ENCODE measurements at regions not wholly inside any gene's neighbourhood (a gene's known extent, or its start where the extent isn't known, plus 50 kb on each side); places are given as distances from the start of the nearest gene placed in this dataset.
A peak's percentile ranks its signal among the peaks of the same experiment; 100 is the strongest.

- no peak overlapping the region for H3K4me3 ChIP-seq (ENCODE audit: low read length in 3 of 3)
- H3K27me3 ChIP-seq (ENCODE audit: control insufficient read depth in 3 of 3, insufficient read depth in 3 of 3, low read length in 3 of 3), result peaks cover 11 to 59% (median 21%) of the 10 kb centered on the region in 3 donors
Observed at GRCh38 chr7:25868509-25868908, 283.5 kb upstream of the NFE2L3 start.

GRCh38 chr7:25870574-25870973 is 281.4 kb upstream of the NFE2L3 start:
- Histone ChIP-seq H3K9ac (ENCODE audit: low read depth in 1 of 3, low read length in 3 of 3) (no peak overlapping the region), H3K4me3 (ENCODE audit: low read length in 3 of 3) (no peak overlapping the region), H3K27me3 (ENCODE audit: control insufficient read depth in 3 of 3, insufficient read depth in 3 of 3, low read length in 3 of 3) (peaks cover 10 to 51% (median 13%) of the 10 kb centered on the region in 3 donors), H3K9me3 (ENCODE audit: control insufficient read depth in 3 of 3, low read length in 3 of 3) (peaks cover 0 to 4% (median 0%) of the 10 kb centered on the region in 3 donors), H3K36me3 (ENCODE audit: control insufficient read depth in 3 of 3, insufficient read depth in 3 of 3, low read length in 3 of 3) (no peaks in the 10 kb centered on the region), H3K27ac (ENCODE audit: low read depth, low read length) (no peak overlapping the region), H3K4me1 (ENCODE audit: control insufficient read depth in 3 of 3, insufficient read depth in 3 of 3, low read length in 3 of 3) (peaks cover 0 to 10% (median 0%) of the 10 kb centered on the region in 3 donors)

More at GRCh38 chr7:25868509-25868908, 283.5 kb upstream of the NFE2L3 start:
- H3K4me1 ChIP-seq (ENCODE audit: control insufficient read depth in 3 of 3, insufficient read depth in 3 of 3, low read length in 3 of 3), result peaks cover 0 to 10% (median 0%) of the 10 kb centered on the region in 3 donors
- no peaks in the 10 kb centered on the region for H3K36me3 ChIP-seq (ENCODE audit: control insufficient read depth in 3 of 3, insufficient read depth in 3 of 3, low read length in 3 of 3)
- H3K9me3 ChIP-seq (ENCODE audit: control insufficient read depth in 3 of 3, low read length in 3 of 3), result peaks cover 0 to 6% (median 0%) of the 10 kb centered on the region in 3 donors
- H3K9ac ChIP-seq (ENCODE audit: low read depth in 1 of 3, low read length in 3 of 3), result no peak overlapping the region
- no peak overlapping the region for H3K27ac ChIP-seq (ENCODE audit: low read depth, low read length)

- peaks cover 4 to 28% (median 6%) of the 10 kb centered on the region in 3 donors for H3K27me3 ChIP-seq (ENCODE audit: control insufficient read depth in 3 of 3, insufficient read depth in 3 of 3, low read length in 3 of 3)
- no peaks in the 10 kb centered on the region for H3K9me3 ChIP-seq (ENCODE audit: control insufficient read depth in 3 of 3, low read length in 3 of 3)
- H3K27ac ChIP-seq (ENCODE audit: low read depth, low read length), result no peak overlapping the region
- H3K36me3 ChIP-seq (ENCODE audit: control insufficient read depth in 3 of 3, insufficient read depth in 3 of 3, low read length in 3 of 3), result no peaks in the 10 kb centered on the region
- H3K9ac ChIP-seq (ENCODE audit: low read depth in 1 of 3, low read length in 3 of 3), result no peak overlapping the region
- H3K4me3 ChIP-seq (ENCODE audit: low read length in 3 of 3), result no peak overlapping the region
- peaks cover 0 to 24% (median 5%) of the 10 kb centered on the region in 3 donors for H3K4me1 ChIP-seq (ENCODE audit: control insufficient read depth in 3 of 3, insufficient read depth in 3 of 3, low read length in 3 of 3)
Observed at GRCh38 chr7:25876092-25876491, 275.9 kb upstream of the NFE2L3 start.

DNA sequence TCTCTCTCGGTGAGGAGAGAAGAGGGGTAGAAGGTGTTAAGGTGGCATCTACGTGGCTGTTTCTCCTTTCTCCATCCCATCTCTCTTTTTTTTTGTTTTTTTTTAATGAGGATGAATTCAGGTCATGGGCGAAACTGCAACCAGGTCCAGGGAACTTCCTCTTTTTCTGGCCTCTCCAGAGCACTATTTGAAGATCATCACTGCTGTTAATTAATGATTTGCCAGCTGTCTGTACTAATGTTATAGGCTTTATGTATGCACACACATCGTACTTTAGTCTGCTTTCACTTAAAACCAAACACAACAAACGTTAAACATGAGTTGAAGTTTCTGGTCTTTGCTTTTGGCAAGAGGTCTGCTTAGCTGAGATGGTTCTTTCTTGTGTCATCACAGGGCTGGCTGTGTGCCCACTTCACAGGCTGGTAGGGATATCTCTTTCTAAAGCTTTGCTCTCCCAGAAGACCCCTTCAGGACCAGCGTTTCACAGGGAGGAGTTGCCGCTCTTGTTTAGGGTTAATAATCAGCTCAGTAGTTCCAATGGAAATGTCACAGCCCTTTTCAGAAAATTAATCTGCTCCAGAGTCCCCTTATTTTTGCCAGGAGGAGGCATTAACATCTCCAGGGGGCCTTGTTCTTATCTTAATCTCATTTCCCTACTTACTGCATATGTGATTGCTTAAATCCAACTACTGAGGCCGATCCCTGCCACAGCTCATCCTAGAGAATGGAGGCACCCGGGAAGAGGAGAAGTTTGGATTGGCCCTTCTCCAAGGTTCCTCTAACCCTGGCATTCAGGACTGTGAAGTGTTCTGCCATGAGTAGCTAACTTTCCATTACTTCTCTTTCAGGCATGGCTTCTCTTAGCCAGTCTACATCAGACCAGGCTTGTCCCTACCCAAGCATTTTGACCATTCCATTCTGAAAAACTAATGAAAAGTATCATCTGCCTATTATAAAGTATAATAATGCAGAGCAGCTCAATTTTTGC is 273.9 kb upstream of the NFE2L3 start:
- no peaks in the 10 kb centered on the region for H3K9me3 ChIP-seq (ENCODE audit: control insufficient read depth in 3 of 3, low read length in 3 of 3)

DNA sequence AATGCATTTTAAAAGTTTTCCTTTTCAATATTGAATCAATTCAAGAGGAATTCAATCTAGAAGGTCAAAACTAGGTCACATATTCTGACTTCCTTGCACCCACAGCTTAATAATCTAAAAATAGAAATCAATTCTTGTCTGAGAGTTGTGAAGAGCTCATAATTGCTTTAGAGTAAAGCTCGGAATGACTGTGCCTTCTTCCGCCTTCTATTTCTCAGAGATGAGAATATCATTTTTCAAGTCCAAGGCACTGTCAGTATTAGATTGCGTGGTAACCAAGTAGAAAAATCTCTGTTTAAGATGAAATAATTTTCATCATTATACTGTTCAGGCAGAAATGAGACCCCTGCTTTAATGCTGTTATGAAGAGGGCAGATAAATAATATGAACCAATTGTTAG is 272.2 kb upstream of the NFE2L3 start:
- H3K4me1 ChIP-seq (ENCODE audit: control insufficient read depth in 3 of 3, insufficient read depth in 3 of 3, low read length in 3 of 3), result peaks cover 0 to 13% (median 5%) of the 10 kb centered on the region in 3 donors
- H3K4me3 ChIP-seq (ENCODE audit: low read length in 3 of 3), result no peak overlapping the region
- no peaks in the 10 kb centered on the region for H3K9me3 ChIP-seq (ENCODE audit: control insufficient read depth in 3 of 3, low read length in 3 of 3)
- no peak overlapping the region for H3K27ac ChIP-seq (ENCODE audit: low read depth, low read length)
- H3K27me3 ChIP-seq (ENCODE audit: control insufficient read depth in 3 of 3, insufficient read depth in 3 of 3, low read length in 3 of 3), result peaks cover 8 to 43% (median 16%) of the 10 kb centered on the region in 3 donors
- no peak overlapping the region for H3K9ac ChIP-seq (ENCODE audit: low read depth in 1 of 3, low read length in 3 of 3)
- H3K36me3 ChIP-seq (ENCODE audit: control insufficient read depth in 3 of 3, insufficient read depth in 3 of 3, low read length in 3 of 3), result no peaks in the 10 kb centered on the region

More for the DNA sequence above, 273.9 kb upstream of the NFE2L3 start:
- no peak overlapping the region for H3K27ac ChIP-seq (ENCODE audit: low read depth, low read length)
- H3K4me3 ChIP-seq (ENCODE audit: low read length in 3 of 3), result no peak overlapping the region
- H3K4me1 ChIP-seq (ENCODE audit: control insufficient read depth in 3 of 3, insufficient read depth in 3 of 3, low read length in 3 of 3), result peaks cover 0 to 13% (median 5%) of the 10 kb centered on the region in 3 donors
- H3K27me3 ChIP-seq (ENCODE audit: control insufficient read depth in 3 of 3, insufficient read depth in 3 of 3, low read length in 3 of 3), result peaks cover 8 to 39% (median 13%) of the 10 kb centered on the region in 3 donors
- H3K9ac ChIP-seq (ENCODE audit: low read depth in 1 of 3, low read length in 3 of 3), result no peak overlapping the region
- H3K36me3 ChIP-seq (ENCODE audit: control insufficient read depth in 3 of 3, insufficient read depth in 3 of 3, low read length in 3 of 3), result no peaks in the 10 kb centered on the region

- peaks cover 4 to 40% (median 16%) of the 10 kb centered on the region in 3 donors for H3K27me3 ChIP-seq (ENCODE audit: control insufficient read depth in 3 of 3, insufficient read depth in 3 of 3, low read length in 3 of 3)
- no peak overlapping the region for H3K9ac ChIP-seq (ENCODE audit: low read depth in 1 of 3, low read length in 3 of 3)
- no peaks in the 10 kb centered on the region for H3K36me3 ChIP-seq (ENCODE audit: control insufficient read depth in 3 of 3, insufficient read depth in 3 of 3, low read length in 3 of 3)
- peaks cover 0 to 22% (median 5%) of the 10 kb centered on the region in 3 donors for H3K4me1 ChIP-seq (ENCODE audit: control insufficient read depth in 3 of 3, insufficient read depth in 3 of 3, low read length in 3 of 3)
- no peaks in the 10 kb centered on the region for H3K9me3 ChIP-seq (ENCODE audit: control insufficient read depth in 3 of 3, low read length in 3 of 3)
- H3K27ac ChIP-seq (ENCODE audit: low read depth, low read length), result peak overlapping the region; percentile 19
- no peak overlapping the region for H3K4me3 ChIP-seq (ENCODE audit: low read length in 3 of 3)
Observed at GRCh38 chr7:25881317-25882037, 270.5 kb upstream of the NFE2L3 start.

DNA sequence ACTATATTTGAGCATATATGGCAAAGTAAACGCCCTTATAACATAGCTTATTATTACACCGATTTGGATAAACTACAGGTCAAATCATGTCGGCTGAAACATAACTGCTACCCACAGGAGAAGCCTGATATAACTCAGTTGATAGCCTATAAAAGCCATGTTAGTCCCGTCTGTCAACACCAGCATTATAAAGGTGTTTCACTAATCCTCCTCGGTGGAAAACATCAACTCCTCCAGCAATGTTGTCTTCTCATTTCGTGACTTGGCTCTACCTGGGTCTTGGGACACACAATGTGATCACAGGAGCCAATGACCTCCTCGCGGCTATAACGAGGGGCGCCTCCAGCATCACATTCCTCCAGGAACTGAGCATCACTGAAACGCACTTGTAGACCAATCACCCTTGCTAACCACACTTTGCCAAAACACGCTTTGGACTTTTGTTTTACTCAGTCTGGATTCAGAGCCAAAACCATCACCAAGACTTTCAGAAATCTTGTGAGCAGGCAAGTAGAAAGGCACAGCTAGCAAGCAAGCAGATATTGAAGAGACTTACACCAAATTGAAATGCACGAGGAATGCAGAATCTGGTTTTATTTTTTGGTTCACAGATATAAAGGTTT is 269.7 kb upstream of the NFE2L3 start:
- H3K9ac ChIP-seq (ENCODE audit: low read depth in 1 of 3, low read length in 3 of 3), result no peak overlapping the region
- H3K4me3 ChIP-seq (ENCODE audit: low read length in 3 of 3), result no peak overlapping the region
- H3K36me3 ChIP-seq (ENCODE audit: control insufficient read depth in 3 of 3, insufficient read depth in 3 of 3, low read length in 3 of 3), result no peaks in the 10 kb centered on the region
- H3K27me3 ChIP-seq (ENCODE audit: control insufficient read depth in 3 of 3, insufficient read depth in 3 of 3, low read length in 3 of 3), result peaks cover 4 to 40% (median 16%) of the 10 kb centered on the region in 3 donors
- H3K4me1 ChIP-seq (ENCODE audit: control insufficient read depth in 3 of 3, insufficient read depth in 3 of 3, low read length in 3 of 3), result peaks cover 6 to 29% (median 11%) of the 10 kb centered on the region in 3 donors
- H3K27ac ChIP-seq (ENCODE audit: low read depth, low read length), result peak overlapping the region; percentile 19
- no peaks in the 10 kb centered on the region for H3K9me3 ChIP-seq (ENCODE audit: control insufficient read depth in 3 of 3, low read length in 3 of 3)

GRCh38 chr7:25884265-25884828 is 267.7 kb upstream of the NFE2L3 start:
- H3K4me1 ChIP-seq (ENCODE audit: control insufficient read depth in 3 of 3, insufficient read depth in 3 of 3, low read length in 3 of 3), result peaks cover 7 to 22% (median 13%) of the 10 kb centered on the region in 3 donors
- H3K4me3 ChIP-seq (ENCODE audit: low read length in 3 of 3), result no peak overlapping the region
- no peak overlapping the region for H3K27ac ChIP-seq (ENCODE audit: low read depth, low read length)
- H3K9me3 ChIP-seq (ENCODE audit: control insufficient read depth in 3 of 3, low read length in 3 of 3), result no peaks in the 10 kb centered on the region
- H3K36me3 ChIP-seq (ENCODE audit: control insufficient read depth in 3 of 3, insufficient read depth in 3 of 3, low read length in 3 of 3), result no peaks in the 10 kb centered on the region
- peaks cover 6 to 34% (median 16%) of the 10 kb centered on the region in 3 donors for H3K27me3 ChIP-seq (ENCODE audit: control insufficient read depth in 3 of 3, insufficient read depth in 3 of 3, low read length in 3 of 3)
- H3K9ac ChIP-seq (ENCODE audit: low read depth in 1 of 3, low read length in 3 of 3), result no peak overlapping the region

GRCh38 chr7:25885057-25885576 is 266.9 kb upstream of the NFE2L3 start:
- Histone ChIP-seq H3K36me3 (ENCODE audit: control insufficient read depth in 3 of 3, insufficient read depth in 3 of 3, low read length in 3 of 3) (no peaks in the 10 kb centered on the region), H3K9ac (ENCODE audit: low read depth in 1 of 3, low read length in 3 of 3) (no peak overlapping the region), H3K9me3 (ENCODE audit: control insufficient read depth in 3 of 3, low read length in 3 of 3) (no peaks in the 10 kb centered on the region), H3K27ac (ENCODE audit: low read depth, low read length) (no peak overlapping the region), H3K4me1 (ENCODE audit: control insufficient read depth in 3 of 3, insufficient read depth in 3 of 3, low read length in 3 of 3) (peaks cover 7 to 22% (median 8%) of the 10 kb centered on the region in 3 donors), H3K4me3 (ENCODE audit: low read length in 3 of 3) (no peak overlapping the region), H3K27me3 (ENCODE audit: control insufficient read depth in 3 of 3, insufficient read depth in 3 of 3, low read length in 3 of 3) (peaks cover 6 to 38% (median 16%) of the 10 kb centered on the region in 3 donors)
